ENCODE measurements at regions not wholly inside any gene's neighbourhood (a gene's known extent, or its start where the extent isn't known, plus 50 kb on each side); places are given as distances from the start of the nearest gene placed in this dataset.

DNA sequence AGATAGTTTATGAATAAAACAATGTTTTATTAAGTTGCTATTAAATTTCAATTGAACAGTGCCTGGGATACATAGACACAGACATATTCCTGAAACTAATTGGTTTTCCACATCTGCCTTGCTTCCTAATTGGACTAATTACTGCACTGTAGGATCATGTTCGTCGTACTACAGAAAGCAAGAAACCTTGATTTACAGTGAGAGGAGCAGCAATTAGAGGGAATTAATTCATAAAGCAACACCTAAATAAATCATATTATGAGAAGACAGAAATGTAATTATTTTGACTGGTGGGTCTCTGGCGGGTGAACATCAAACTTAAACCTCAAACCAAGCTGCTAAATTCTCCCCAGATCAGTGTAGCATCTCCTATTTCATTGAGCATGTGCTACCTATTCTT lies 124.6 kb upstream of the CAMK1G start:
- DNase-seq (ENCODE audit: low read depth): no peak

- DNase-seq (ENCODE audit: low read depth): no peak
These were observed 122.3 kb upstream of the CAMK1G start for GRCh38 chr1:209461168-209461567.

DNA sequence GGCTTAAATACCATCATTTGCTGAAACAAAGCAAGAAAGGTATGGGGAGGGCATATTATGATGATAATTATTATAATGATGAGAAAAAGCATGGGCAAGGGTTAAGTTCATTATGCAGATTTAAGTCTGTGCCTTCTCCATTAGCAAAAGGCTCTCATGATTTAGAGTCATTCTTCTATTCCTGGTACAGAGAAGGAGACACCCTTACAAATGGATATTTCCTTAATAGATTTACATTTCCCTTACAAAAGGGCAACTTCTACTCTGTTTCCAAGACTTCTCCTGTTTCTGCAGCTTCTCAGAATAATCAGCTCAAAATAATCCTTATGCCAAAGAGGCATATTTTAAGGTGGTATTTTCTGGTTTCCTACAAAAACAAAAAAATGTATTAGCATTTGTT lies 121.1 kb upstream of the CAMK1G start:
- no peak for DNase-seq (ENCODE audit: low read depth)

- DNase-seq (ENCODE audit: low read depth): no peak
These were observed 120.1 kb upstream of the CAMK1G start for GRCh38 chr1:209463441-209463840.

GRCh38 chr1:209473025-209473424 lies 110.5 kb upstream of the CAMK1G start:
- DNase-seq (ENCODE audit: low read depth): no peak

DNA sequence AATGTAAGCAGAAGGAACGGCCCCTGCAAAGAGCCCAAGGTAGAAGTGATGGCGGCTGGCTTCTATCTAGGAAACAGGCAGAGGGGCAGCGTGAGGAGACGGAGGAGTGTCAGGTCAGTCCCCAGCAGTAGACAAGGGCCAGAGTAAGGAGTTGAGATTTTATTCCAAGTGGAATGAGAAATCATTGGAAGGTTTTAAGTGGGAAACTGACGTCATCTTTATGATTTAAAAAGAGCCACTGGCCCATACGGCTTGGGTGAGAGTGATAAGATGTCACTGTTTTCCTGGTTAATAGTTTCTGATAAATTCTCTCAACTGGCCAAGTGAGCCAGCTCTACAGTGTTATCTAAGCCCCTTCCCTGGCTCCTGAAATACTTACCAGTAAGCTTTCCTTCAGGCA lies 103.2 kb upstream of the CAMK1G start:
- DNase-seq (ENCODE audit: low read depth): no peak

DNA sequence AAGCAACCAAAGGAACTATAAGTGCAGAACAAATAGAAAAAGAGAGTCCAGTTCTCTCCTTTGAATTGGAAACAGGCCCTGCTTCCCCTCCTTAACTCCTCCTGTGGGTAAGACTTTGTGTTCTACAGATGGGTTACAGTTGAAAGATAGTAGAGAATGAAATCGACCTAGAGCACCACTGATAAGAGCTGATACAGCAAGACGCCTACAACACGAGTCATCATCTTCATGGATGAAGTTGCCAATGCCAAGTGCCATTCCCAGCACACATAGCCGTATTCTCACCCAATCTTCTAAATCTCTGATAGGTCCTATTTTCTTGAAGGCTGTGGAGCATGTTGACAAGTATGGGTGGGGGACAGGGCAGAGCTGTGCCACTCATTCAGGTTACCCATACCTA lies 99.8 kb upstream of the CAMK1G start:
- no peak for DNase-seq (ENCODE audit: low read depth)

- DNase-seq (ENCODE audit: low read depth): no peak
These were observed 99.1 kb upstream of the CAMK1G start for GRCh38 chr1:209484429-209484828.

- DNase-seq (ENCODE audit: low read depth): no peak
These were observed 98.3 kb upstream of the CAMK1G start for GRCh38 chr1:209485167-209485566.

- no peak for DNase-seq (ENCODE audit: low read depth)
These were observed 97.8 kb upstream of the CAMK1G start for GRCh38 chr1:209485751-209486150.

DNA sequence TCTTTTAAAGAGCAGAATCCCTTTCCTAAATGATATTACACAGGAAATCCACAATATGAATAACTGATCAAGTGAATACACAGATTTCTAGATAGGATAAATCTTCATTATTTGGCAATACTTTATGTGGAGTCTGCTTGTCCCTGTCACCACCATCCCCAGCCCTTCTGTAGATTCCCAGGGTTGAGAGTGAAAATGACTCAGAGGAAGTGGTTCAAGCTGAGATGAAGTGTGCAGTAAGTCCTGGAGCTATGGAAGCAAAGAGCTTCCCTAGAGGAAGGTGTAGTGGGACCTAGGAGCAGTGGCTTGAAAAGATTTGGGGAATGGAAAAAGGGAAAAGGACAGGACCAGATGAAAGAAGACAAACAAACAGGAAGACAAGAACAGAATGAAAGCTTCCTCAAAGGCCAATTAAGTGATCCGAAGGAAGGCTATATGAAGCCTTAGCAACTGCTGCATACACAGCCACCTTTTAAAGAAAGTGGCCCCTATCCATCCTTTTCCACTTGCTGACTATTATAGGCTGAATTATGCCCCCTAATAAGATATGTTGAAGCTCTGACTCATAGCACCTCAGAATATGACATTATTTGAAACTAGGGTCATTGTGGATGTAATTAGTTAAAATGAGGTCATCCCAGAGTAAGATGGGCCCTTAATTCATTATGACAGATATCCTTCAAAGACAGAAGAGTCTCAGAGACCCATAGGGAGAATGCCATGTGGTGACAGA lies 96.5 kb upstream of the CAMK1G start:
- DNase-seq (ENCODE audit: low read depth): no peak

DNA sequence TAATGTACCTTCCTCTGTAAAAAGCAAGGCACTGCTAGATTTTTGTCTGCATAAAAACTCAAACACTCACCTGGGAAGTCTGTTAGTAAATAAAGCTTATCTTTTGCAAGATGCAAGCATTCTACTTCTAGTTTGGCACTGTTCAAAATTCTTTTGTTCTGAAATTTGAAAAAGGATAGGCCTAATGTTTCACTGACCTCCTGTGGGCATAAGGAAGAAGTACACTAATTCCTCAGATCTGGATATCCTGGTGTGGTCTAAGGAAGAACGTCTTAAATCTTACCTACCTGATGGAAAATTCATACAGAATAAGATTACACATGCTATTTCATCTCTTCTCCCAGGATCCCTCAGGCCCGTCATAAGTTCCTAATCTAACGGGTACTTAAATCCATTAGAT lies 93.5 kb upstream of the CAMK1G start:
- DNase-seq (ENCODE audit: low read depth): no peak

- no peak for DNase-seq (ENCODE audit: low read depth)
These were observed 92.5 kb upstream of the CAMK1G start for GRCh38 chr1:209491031-209491430.

- no peak for DNase-seq (ENCODE audit: low read depth)
These were observed 92.0 kb upstream of the CAMK1G start for GRCh38 chr1:209491496-209491895.

- no peak for DNase-seq (ENCODE audit: low read depth)
These were observed 91.6 kb upstream of the CAMK1G start for GRCh38 chr1:209491897-209492296.

GRCh38 chr1:209493559-209493958 lies 90.0 kb upstream of the CAMK1G start:
- no peak for DNase-seq (ENCODE audit: low read depth)

DNA sequence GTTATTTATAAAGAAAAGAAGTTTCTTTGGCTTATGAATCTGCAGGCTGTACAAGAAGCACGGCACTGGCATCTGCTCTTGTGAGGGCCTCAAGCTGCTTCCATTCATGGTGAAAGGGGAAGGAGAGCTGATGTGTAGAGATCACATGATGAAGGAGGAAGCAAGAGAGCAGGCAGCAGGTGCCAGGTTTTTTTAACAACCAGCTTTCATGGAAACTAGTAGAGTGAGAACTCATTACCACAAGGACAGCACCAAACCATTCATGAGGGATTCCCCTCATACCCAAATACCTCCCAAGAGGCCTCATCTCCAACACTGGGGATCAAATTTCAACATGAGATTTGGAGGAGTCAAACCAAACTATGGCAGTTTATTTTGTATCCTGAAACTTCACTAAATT lies 85.8 kb upstream of the CAMK1G start:
- DNase-seq (ENCODE audit: low read depth): no peak

- no peak for DNase-seq (ENCODE audit: low read depth)
These were observed 82.5 kb upstream of the CAMK1G start for GRCh38 chr1:209500993-209501392.

DNA sequence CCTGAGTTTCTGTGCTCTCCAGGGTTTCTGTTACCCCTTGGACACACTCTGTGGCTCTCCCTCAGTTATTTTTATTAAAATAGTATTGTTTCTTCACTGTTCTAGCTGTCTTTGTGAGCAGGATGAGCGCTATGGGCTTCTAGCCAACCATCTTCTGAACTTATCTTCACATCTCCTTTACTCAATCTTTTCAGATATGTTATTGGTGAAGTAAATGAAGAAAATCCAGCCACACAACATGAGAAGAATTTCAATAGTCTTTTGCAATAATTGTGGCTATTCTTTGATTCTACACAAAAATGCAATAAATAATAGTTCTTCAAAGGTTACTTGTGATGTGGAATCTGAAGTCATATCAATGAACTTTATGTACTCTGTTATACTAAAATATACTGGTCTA lies 80.3 kb upstream of the CAMK1G start:
- no peak for DNase-seq (ENCODE audit: low read depth)

GRCh38 chr1:209504571-209504970 lies 78.9 kb upstream of the CAMK1G start:
- DNase-seq (ENCODE audit: low read depth): no peak

GRCh38 chr1:209505044-209505443 lies 78.5 kb upstream of the CAMK1G start:
- DNase-seq (ENCODE audit: low read depth): no peak

GRCh38 chr1:209506101-209506500 lies 77.4 kb upstream of the CAMK1G start:
- no peak for DNase-seq (ENCODE audit: low read depth)

DNA sequence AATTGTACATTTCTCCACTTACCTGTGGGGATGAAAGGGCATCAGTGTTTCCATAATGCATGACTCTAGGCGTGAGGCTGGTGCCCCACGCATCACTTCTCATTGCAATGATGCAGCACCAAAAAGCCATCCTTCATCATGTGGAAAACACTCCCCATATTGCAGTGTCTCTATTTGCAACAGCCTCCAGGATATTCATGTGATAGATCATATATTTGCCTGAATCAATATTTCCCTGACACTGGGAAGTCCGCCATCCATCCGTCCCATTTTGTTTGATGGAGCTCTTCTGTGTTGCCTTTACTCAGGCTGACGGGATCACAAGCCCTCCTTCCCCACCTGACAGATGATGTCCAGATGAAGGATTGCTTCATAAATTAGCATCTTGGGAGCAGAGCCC lies 74.5 kb upstream of the CAMK1G start:
- DNase-seq (ENCODE audit: low read depth): no peak

DNA sequence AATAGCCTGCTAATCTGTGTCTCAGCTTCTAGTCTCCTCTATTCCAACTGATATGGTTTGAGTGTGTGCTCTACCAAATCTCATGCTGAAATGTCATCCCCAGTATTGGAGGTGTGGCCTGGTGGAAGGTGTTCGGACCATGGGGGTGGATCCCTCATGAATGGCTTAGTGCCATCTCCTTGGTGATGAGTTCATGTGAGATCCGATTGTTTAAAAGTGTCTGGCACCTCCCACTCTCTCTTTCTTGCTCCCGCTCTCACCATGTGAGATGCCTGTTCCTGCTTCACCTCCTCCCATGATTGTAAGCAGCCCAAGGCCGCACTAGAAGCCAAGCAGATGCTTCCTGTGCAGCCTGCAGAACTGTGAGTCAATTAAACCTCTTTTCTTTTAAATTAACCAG lies 73.5 kb upstream of the CAMK1G start:
- no peak for DNase-seq (ENCODE audit: low read depth)

DNA sequence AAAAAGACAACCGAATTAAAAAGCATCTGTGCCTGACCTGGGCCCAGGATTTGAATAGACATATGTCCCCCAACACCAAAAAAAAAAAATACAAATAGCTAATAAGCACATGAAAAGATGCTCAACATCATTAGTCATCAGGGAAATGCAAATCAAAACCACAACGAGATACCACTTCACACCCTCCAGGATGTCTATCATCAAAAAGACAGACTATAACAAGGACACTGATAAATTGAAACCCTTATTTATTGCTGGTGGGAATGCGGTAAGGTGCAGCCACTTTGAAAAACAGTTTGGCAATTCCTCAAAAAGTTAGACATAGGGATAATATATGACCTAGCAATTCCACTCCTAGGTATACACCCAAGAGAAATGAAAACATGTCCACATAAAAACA lies 72.3 kb upstream of the CAMK1G start:
- no peak for DNase-seq (ENCODE audit: low read depth)
